K562 (cell line): ENCODE measurements at regions not wholly inside any gene's neighbourhood (a gene's known extent, or its start where the extent isn't known, plus 50 kb on each side); places are given as distances from the start of the nearest gene placed in this dataset.

Experiments used
- ATAC-seq: fragments of 200-7000 bp; cut with Tn5 transposase; 3 replicates; pipeline ENCODE4 v1.9.1; 2020; ENCODE audit warnings: moderate library complexity
- BruUV-seq: library from RNA; stranded (reverse); fragments of 400-500 nt; replicated peaks from 2 replicates; lab custom pipeline; 2021; lab: Mats Ljungman, UMichigan
- CTCF ChIA-PET: fragments of 300-600 bp; formaldehyde crosslinking; extraction: SDS; loops from one replicate; lab custom pipeline; 2021; ENCODE audit warnings: low intra/inter-chr PET ratio; lab: Yijun Ruan, JAX
- POLR2A ChIA-PET: fragments of 300-600, 350-650 bp; sonication (Branson Sonifier 250); formaldehyde crosslinking; extraction: SDS; loops from one replicate; lab custom pipeline; 2021; ENCODE audit warnings: antibody characterized with exemption, inconsistent platforms; lab: Yijun Ruan, JAX
- DNase-seq, 4 experiments: peaks; one replicate each; pipeline versions ENCODE4 v3.0.0 to v3.0.0-alpha.2; 2011 to 2018; ENCODE audit warnings: low spot score in 3 of 4, mixed read lengths in 3 of 4; ENCODE audit errors: extremely low read depth in 1 of 4
- FAIRE-seq: peaks from 2 replicates; lab custom pipeline; 2011; peaks lifted over from hg19 to GRCh38; lab: Jason Lieb, UNC
- H2AFZ ChIP-seq: 2 replicates; pipeline ENCODE4 v1.6.0; 2011; ENCODE audit warnings: low read depth, low read length, control low read depth, inconsistent platforms
- H3K27ac ChIP-seq: fragments of 200-600 bp; 3 replicates; pipeline ENCODE4 v1.8.0; 2011; ENCODE audit warnings: low read depth, mild to moderate bottlenecking, control low read depth, inconsistent platforms, low read length, moderate library complexity, mixed read lengths; ENCODE audit errors: extremely low read depth
- H3K27me3 ChIP-seq, 2 experiments: fragments of 300-600 bp in 1 of 2; 2 replicates in 1 of 2; 3 replicates in 1 of 2; pipeline versions ENCODE4 v1.6.0 to v1.8.0; 2011; ENCODE audit warnings: inconsistent platforms in 2 of 2, low read length in 2 of 2, mild to moderate bottlenecking in 1 of 2, mixed read lengths in 1 of 2, moderate library complexity in 1 of 2; ENCODE audit not compliant: control insufficient read depth in 2 of 2, insufficient read depth in 2 of 2
- H3K36me3 ChIP-seq: fragments of 300-600 bp; 3 replicates; pipeline ENCODE4 v1.8.0; 2011; ENCODE audit warnings: mild to moderate bottlenecking, low read length, inconsistent platforms; ENCODE audit not compliant: control insufficient read depth, insufficient read depth
- H3K4me1 ChIP-seq, 2 experiments: fragments of 200-600 bp in 1 of 2; replicated peaks in 1 of 2; 2 replicates in 1 of 2; 3 replicates in 1 of 2; pipeline versions ENCODE4 v1.5.1 to v1.8.0; 2011; ENCODE audit warnings: inconsistent platforms in 2 of 2, low read length in 2 of 2, mild to moderate bottlenecking in 1 of 2, mixed read lengths in 1 of 2, moderate library complexity in 1 of 2; ENCODE audit not compliant: control insufficient read depth in 2 of 2, insufficient read depth in 2 of 2
- H3K4me2 ChIP-seq: 2 replicates; pipeline ENCODE4 v1.6.1; 2011; ENCODE audit warnings: low read length, control low read depth, inconsistent platforms, mixed read lengths; ENCODE audit not compliant: insufficient read depth
- H3K4me3 ChIP-seq: fragments of 200-600 bp; sonication (generic), shearing (Covaris generic); 2 replicates; pipeline ENCODE4 v1.5.1; 2016; ENCODE audit warnings: control low read depth, inconsistent platforms
- H3K79me2 ChIP-seq: fragments of 200-600 bp; 3 replicates; pipeline ENCODE4 v1.8.0; 2011; ENCODE audit warnings: low read length, inconsistent platforms; ENCODE audit not compliant: control insufficient read depth, insufficient read depth
- H3K9ac ChIP-seq, 2 experiments: 2 replicates each; pipeline versions ENCODE4 v1.6.0 to v1.6.1; 2011; ENCODE audit warnings: low read depth in 2 of 2, low read length in 2 of 2, control low read depth in 1 of 2, inconsistent platforms in 1 of 2, mild to moderate bottlenecking in 1 of 2, mixed read lengths in 1 of 2; ENCODE audit not compliant: insufficient read depth in 1 of 2
- H3K9me1 ChIP-seq: one replicate; pipeline ENCODE4 v1.6.0; 2011; ENCODE audit warnings: inconsistent platforms, mild to moderate bottlenecking, low read length, moderate library complexity; ENCODE audit not compliant: control insufficient read depth, insufficient read depth
- H3K9me3 ChIP-seq: replicated peaks from 2 replicates; pipeline ENCODE4 v1.5.1; 2011; ENCODE audit warnings: low read depth, low read length, inconsistent platforms; ENCODE audit not compliant: control insufficient read depth, insufficient read depth
- H4K20me1 ChIP-seq: replicated peaks from 2 replicates; pipeline ENCODE4 v1.6.1; 2011; ENCODE audit warnings: low read length, inconsistent platforms, mixed read lengths; ENCODE audit not compliant: control insufficient read depth, insufficient read depth
- CBX3 ChIP-seq, 2 experiments: IDR thresholded peaks; 1 replicate in 1 of 2; 2 replicates in 1 of 2; pipeline ENCODE4 v1.6.1; 2012; ENCODE audit warnings: inconsistent platforms in 2 of 2, low read length in 2 of 2, borderline replicate concordance in 1 of 2, control low read depth in 1 of 2
- ETV1 ChIP-seq: fragments of 450-650 bp; conservative IDR thresholded peaks from 2 replicates; pipeline ENCODE4 v1.6.1; 2016; ENCODE audit warnings: missing genetic modification characterization, control low read depth, low read depth, missing compliant biosample characterization
- FIP1L1 ChIP-seq: fragments of 200-400 bp; formaldehyde crosslinking; IDR thresholded peaks from 2 replicates; pipeline ENCODE4 v1.6.1; 2018; ENCODE audit warnings: mild to moderate bottlenecking, low read depth, low read length; ENCODE audit not compliant: poor library complexity, severe bottlenecking
- GTF2E2 ChIP-seq: fragments of 200-800 bp; sonication (Bioruptor generic); IDR thresholded peaks from 2 replicates; pipeline ENCODE4 v1.6.1; 2016; ENCODE audit warnings: missing genetic modification characterization, missing compliant biosample characterization
- KHSRP ChIP-seq: fragments of 450-650 bp; IDR thresholded peaks from 2 replicates; pipeline ENCODE4 v1.6.1; 2017
- KLF16 ChIP-seq: IDR thresholded peaks from 2 replicates; pipeline ENCODE4 v1.6.1; 2016; ENCODE audit warnings: antibody characterized with exemption
- TRIM24 ChIP-seq, 2 experiments: fragments of 450-650 bp; IDR thresholded peaks; 2 replicates each; pipeline ENCODE4 v1.6.1; 2016
- ZNF77 ChIP-seq: fragments of 250-450 bp; sonication (Bioruptor Pico); IDR thresholded peaks from 2 replicates; pipeline ENCODE4 v1.5.0; 2020
- in situ Hi-C: fragments of 300-500 bp; cut with MboI; formaldehyde crosslinking; loops from 4 replicates; pipeline ENCODE4 v1.15.0; 2018; ENCODE audit warnings: inconsistent platforms, mixed read lengths
- intact Hi-C: fragments of 100-400 bp; cut with micrococcal nuclease; formaldehyde crosslinking; loops from 2 replicates; pipeline ENCODE4 v1.14.2; 2022
- TF ChIP-seq, protein P1 (sequence below): sonication (generic); formaldehyde crosslinking; IDR thresholded peaks from 2 replicates; pipeline ENCODE4 v1.8.0; 2022; ENCODE audit warnings: missing genetic modification reagents, mild to moderate bottlenecking, moderate library complexity, borderline replicate concordance
- TF ChIP-seq, protein P2 (sequence below): fragments of 450-650 bp; IDR thresholded peaks from 2 replicates; pipeline ENCODE4 v1.6.1; 2016; ENCODE audit warnings: low read depth

DNA sequence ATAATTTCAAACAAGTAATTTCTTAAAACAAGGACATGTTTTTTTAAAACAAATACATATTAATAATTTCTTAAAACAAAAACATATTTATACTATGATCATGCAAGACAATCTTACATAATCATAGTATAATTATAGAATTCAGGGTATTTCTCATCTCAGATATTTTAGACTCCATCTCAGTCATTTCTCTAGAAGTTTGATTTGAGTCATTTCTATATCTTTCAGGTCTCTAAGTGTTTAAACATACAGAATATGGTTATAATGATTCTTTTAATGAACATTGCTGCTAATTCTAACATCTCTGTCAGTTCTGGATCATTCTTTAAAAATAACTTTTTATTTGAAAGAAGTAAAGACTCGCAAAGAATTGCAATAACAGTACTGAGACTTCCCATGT lies 154.2 kb upstream of the KYNU start (continued):
- TF ChIP-seq KLF16 (no peak), TRIM24 (IDR thresholded peaks at IDR 0.05) (no peak), ZNF77 (CRISPR knock-in tag) (no peak), KHSRP (no peak)
- TF ChIP-seq, protein P1, sequence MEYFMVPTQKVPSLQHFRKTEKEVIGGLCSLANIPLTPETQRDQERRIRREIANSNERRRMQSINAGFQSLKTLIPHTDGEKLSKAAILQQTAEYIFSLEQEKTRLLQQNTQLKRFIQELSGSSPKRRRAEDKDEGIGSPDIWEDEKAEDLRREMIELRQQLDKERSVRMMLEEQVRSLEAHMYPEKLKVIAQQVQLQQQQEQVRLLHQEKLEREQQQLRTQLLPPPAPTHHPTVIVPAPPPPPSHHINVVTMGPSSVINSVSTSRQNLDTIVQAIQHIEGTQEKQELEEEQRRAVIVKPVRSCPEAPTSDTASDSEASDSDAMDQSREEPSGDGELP (CRISPR knock-in tag) = no peak

DNA sequence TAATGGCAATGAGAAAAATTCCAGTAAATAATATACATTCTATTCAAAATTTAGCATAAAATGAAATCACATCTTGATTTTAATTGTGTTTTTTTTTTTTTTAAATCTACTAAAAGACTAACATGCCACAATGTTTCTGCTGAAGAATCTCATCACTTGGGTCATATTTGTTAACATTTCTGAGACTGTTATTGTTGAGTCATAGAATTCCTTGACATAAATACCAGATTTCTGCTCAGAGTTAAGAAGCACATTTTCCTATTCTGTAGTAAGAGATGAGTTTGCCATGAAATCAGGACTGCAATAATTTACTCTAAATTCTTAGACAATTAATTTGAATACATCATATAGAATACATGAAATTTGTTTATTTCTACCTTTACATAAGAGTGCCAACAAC lies 154.9 kb upstream of the KYNU start:
- H3K4me1 ChIP-seq = no peaks in the 10 kb centered on the region
- H3K27me3 ChIP-seq = no peaks in the 10 kb centered on the region
- no peak overlapping the region for H3K4me3 ChIP-seq
- no peaks in the 10 kb centered on the region for H3K9me1 ChIP-seq
- BruUV-seq = no TSS peak
- H3K27ac ChIP-seq = no peak overlapping the region
- H3K36me3 ChIP-seq = no peaks in the 10 kb centered on the region
- in situ Hi-C loops = no loop called here
- no peak for DNase-seq
- no peak for FAIRE-seq
- CTCF ChIA-PET = no interaction called here
- POLR2A ChIA-PET = no interaction called here
- no peaks in the 10 kb centered on the region for H3K9me3 ChIP-seq
- H2AFZ ChIP-seq = no peak overlapping the region
- no peak for ATAC-seq
- no peaks in the 10 kb centered on the region for H3K79me2 ChIP-seq
- H3K9ac ChIP-seq = no peak overlapping the region
- intact Hi-C loops = no loop called here
- H4K20me1 ChIP-seq = no peaks in the 10 kb centered on the region
- no peak overlapping the region for H3K4me2 ChIP-seq
- TF ChIP-seq, protein P2, sequence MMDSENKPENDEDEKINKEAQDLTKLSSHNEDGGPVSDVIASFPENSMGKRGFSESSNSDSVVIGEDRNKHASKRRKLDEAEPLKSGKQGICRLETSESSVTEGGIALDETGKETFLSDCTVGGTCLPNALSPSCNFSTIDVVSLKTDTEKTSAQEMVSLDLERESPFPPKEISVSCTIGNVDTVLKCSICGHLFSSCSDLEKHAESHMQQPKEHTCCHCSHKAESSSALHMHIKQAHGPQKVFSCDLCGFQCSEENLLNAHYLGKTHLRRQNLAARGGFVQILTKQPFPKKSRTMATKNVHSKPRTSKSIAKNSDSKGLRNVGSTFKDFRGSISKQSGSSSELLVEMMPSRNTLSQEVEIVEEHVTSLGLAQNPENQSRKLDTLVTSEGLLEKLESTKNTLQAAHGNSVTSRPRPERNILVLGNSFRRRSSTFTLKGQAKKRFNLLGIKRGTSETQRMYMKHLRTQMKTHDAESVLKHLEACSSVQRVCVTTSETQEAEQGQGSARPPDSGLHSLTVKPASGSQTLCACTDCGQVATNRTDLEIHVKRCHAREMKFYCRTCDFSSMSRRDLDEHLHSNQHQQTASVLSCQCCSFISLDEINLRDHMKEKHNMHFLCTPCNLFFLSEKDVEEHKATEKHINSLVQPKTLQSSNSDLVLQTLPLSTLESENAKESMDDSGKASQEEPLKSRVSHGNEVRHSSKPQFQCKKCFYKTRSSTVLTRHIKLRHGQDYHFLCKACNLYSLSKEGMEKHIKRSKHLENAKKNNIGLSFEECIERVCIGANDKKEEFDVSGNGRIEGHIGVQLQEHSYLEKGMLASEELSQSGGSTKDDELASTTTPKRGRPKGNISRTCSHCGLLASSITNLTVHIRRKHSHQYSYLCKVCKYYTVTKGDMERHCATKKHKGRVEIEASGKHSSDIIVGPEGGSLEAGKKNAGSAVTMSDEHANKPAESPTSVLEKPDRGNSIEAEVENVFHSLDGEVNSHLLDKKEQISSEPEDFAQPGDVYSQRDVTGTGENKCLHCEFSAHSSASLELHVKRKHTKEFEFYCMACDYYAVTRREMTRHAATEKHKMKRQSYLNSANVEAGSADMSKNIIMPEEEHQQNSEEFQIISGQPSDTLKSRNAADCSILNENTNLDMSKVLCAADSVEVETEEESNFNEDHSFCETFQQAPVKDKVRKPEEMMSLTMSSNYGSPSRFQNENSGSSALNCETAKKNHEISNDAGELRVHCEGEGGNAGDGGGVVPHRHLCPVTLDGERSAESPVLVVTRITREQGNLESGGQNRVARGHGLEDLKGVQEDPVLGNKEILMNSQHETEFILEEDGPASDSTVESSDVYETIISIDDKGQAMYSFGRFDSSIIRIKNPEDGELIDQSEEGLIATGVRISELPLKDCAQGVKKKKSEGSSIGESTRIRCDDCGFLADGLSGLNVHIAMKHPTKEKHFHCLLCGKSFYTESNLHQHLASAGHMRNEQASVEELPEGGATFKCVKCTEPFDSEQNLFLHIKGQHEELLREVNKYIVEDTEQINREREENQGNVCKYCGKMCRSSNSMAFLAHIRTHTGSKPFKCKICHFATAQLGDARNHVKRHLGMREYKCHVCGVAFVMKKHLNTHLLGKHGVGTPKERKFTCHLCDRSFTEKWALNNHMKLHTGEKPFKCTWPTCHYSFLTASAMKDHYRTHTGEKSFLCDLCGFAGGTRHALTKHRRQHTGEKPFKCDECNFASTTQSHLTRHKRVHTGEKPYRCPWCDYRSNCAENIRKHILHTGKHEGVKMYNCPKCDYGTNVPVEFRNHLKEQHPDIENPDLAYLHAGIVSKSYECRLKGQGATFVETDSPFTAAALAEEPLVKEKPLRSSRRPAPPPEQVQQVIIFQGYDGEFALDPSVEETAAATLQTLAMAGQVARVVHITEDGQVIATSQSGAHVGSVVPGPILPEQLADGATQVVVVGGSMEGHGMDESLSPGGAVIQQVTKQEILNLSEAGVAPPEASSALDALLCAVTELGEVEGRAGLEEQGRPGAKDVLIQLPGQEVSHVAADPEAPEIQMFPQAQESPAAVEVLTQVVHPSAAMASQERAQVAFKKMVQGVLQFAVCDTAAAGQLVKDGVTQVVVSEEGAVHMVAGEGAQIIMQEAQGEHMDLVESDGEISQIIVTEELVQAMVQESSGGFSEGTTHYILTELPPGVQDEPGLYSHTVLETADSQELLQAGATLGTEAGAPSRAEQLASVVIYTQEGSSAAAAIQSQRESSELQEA = no peak
- TF ChIP-seq FIP1L1 (no peak), GTF2E2 (tag) (no peak), ETV1 (no peak), CBX3 (IDR thresholded peaks at IDR 0.05; ENCODE audit: borderline replicate concordance in 1 of 2, low read length in 2 of 2) (no peak)
